Uterus (tissue), 3 donors: ENCODE measurements at regions not wholly inside any gene's neighbourhood (a gene's known extent, or its start where the extent isn't known, plus 50 kb on each side); places are given as distances from the start of the nearest gene placed in this dataset.
"Not testable (repeated sequence)": the region's sequence is repeated elsewhere in the genome, so short reads cannot be mapped to it uniquely, and the experiment has no call there.

Experiments used
- DNase-seq, 2 donors: peaks; one replicate each; pipeline ENCODE4 v3.0.0-alpha.2; 2019 to 2020
- H3K27ac ChIP-seq, 2 donors: fragments of 200-600 bp; sonication (generic); 1 replicate in 1 of 2; 2 replicates in 1 of 2; pipeline ENCODE4 v1.5.1; 2016 to 2018
- H3K27me3 ChIP-seq, 2 donors: fragments of 200-600 bp; sonication (generic); one replicate each; pipeline ENCODE4 v1.5.1; 2018 to 2019; ENCODE audit warnings: control low read depth in 1 of 2
- H3K36me3 ChIP-seq, 2 donors: fragments of 200-600 bp; sonication (generic); one replicate each; pipeline ENCODE4 v1.5.1; 2019; ENCODE audit warnings: control low read depth in 1 of 2
- H3K4me1 ChIP-seq, 2 donors: fragments of 200-600 bp; sonication (generic); one replicate each; pipeline ENCODE4 v1.5.1; 2018 to 2019; ENCODE audit warnings: control low read depth in 1 of 2
- H3K4me3 ChIP-seq, 2 donors: fragments of 200-600 bp; sonication (generic); 1 replicate in 1 of 2; 2 replicates in 1 of 2; pipeline ENCODE4 v1.5.1; 2018 to 2019; ENCODE audit warnings: mild to moderate bottlenecking in 1 of 2
- H3K9me3 ChIP-seq, 2 donors: fragments of 200-600 bp; sonication (generic); one replicate each; pipeline ENCODE4 v1.5.1; 2019; ENCODE audit warnings: control low read depth in 1 of 2
- POLR2A ChIP-seq, 2 donors: fragments of 450-650 bp; IDR thresholded peaks; one replicate each; pipeline ENCODE4 v1.6.1; 2016; ENCODE audit warnings: antibody characterized with exemption in 2 of 2, mild to moderate bottlenecking in 1 of 2, moderate library complexity in 1 of 2
- intact Hi-C: fragments of 100-400 bp; cut with DNase I; formaldehyde crosslinking; loops from one replicate; pipeline ENCODE4 v1.15.1; 2023; ENCODE audit warnings: low total_unique reads
- TF ChIP-seq, protein P1 (sequence below), 4 experiments: fragments of 200-600 bp in 2 of 4; fragments of 450-650 bp in 2 of 4; sonication (generic) in 2 of 4; IDR thresholded peaks; one replicate each; pipeline ENCODE4 v1.5.1; 2016 to 2019; ENCODE audit warnings: antibody characterized with exemption in 4 of 4, mild to moderate bottlenecking in 2 of 4, moderate library complexity in 1 of 4
- donor health status: DM: yes; HTN: yes; CAD: no.

DNA sequence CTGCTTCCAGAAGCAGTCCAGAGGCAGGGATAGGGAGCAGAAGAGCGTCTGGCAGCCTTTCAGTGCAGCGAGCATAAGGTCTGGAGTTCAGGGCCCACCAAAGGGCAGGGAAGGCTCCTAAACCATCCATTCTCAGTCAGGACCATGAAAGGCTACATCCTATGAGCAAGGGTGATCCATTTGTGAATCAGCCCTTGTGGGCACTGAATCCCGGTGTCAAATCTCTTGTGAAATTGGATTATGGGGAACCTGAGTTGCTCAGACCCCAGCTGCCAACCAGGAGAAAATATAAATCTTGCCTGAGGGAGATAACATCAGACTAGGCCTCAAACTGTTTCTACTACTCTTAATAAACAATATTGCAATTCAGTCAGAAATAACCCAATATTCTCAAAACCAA, 204.4 kb downstream of the SYK start:
- Histone ChIP-seq H3K4me1 (no peaks in the 10 kb centered on the region), H3K36me3 (no peaks in the 10 kb centered on the region), H3K4me3 (no peak overlapping the region), H3K27ac (no peak overlapping the region), H3K9me3 (no peaks in the 10 kb centered on the region), H3K27me3 (no peaks in the 10 kb centered on the region)
- TF ChIP-seq POLR2A (IDR thresholded peaks at IDR 0.05) = no peak
- TF ChIP-seq, protein P1, sequence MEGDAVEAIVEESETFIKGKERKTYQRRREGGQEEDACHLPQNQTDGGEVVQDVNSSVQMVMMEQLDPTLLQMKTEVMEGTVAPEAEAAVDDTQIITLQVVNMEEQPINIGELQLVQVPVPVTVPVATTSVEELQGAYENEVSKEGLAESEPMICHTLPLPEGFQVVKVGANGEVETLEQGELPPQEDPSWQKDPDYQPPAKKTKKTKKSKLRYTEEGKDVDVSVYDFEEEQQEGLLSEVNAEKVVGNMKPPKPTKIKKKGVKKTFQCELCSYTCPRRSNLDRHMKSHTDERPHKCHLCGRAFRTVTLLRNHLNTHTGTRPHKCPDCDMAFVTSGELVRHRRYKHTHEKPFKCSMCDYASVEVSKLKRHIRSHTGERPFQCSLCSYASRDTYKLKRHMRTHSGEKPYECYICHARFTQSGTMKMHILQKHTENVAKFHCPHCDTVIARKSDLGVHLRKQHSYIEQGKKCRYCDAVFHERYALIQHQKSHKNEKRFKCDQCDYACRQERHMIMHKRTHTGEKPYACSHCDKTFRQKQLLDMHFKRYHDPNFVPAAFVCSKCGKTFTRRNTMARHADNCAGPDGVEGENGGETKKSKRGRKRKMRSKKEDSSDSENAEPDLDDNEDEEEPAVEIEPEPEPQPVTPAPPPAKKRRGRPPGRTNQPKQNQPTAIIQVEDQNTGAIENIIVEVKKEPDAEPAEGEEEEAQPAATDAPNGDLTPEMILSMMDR (IDR thresholded peaks at IDR 0.05) = no peak
- intact Hi-C loops = no loop called here
- no peak for DNase-seq

DNA sequence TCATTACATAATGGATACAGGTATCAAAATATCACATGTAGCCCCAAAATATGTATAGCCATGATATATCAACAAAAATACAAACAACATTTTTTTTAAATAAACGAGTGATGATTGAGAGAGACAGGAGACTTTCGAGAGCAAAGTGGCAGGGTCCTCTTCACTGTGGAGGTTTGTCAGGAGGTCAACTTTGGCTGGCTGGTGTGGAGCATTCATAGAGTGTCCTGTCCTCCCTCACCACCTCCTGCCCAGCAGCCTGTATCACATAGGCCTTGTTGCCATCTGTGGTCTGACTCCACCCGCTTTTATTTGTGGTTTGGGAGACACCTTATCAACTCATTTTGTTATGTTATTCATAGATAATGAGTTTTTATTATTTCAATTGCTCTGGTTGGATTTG, 206.9 kb downstream of the SYK start:
- DNase-seq = no peak

DNA sequence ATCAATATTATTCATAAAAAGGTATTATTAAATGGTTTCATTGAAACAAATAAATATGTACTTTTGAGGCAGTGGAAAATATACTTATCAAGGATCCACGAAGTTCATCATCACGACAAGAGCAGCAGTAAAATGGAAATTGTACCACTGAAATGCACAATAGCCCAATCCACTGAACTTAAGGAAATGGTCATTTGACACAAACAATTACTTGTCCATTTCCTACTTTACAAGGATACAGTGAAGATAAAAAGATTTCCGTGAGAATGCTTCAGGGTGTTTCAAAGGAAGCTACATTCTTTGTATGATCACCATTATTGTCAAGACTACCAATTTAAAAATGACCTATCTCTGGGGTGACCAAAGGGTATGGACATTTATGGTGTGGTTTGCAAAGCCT, 210.3 kb downstream of the SYK start:
- no peaks in the 10 kb centered on the region for H3K27me3 ChIP-seq
- no peaks in the 10 kb centered on the region for H3K4me1 ChIP-seq
- intact Hi-C loops = no loop called here
- DNase-seq = no peak
- no peak overlapping the region for H3K4me3 ChIP-seq
- TF ChIP-seq, protein P1 (IDR thresholded peaks at IDR 0.05) = no peak
- TF ChIP-seq POLR2A (IDR thresholded peaks at IDR 0.05) = no peak
- H3K27ac ChIP-seq = no peak overlapping the region
- H3K9me3 ChIP-seq = peaks cover 0 to 3% of the 10 kb centered on the region in 2 donors
- no peaks in the 10 kb centered on the region for H3K36me3 ChIP-seq

More for the DNA sequence above, 206.9 kb downstream of the SYK start:
- no peaks in the 10 kb centered on the region for H3K4me1 ChIP-seq
- H3K36me3 ChIP-seq = no peaks in the 10 kb centered on the region
- H3K4me3 ChIP-seq = no peak overlapping the region
- H3K27me3 ChIP-seq = no peaks in the 10 kb centered on the region
- peaks cover 0 to 3% of the 10 kb centered on the region in 2 donors for H3K9me3 ChIP-seq
- no peak overlapping the region for H3K27ac ChIP-seq
- TF ChIP-seq, protein P1 (IDR thresholded peaks at IDR 0.05) = no peak
- TF ChIP-seq POLR2A (IDR thresholded peaks at IDR 0.05) = no peak
- intact Hi-C loops = no loop called here

DNA sequence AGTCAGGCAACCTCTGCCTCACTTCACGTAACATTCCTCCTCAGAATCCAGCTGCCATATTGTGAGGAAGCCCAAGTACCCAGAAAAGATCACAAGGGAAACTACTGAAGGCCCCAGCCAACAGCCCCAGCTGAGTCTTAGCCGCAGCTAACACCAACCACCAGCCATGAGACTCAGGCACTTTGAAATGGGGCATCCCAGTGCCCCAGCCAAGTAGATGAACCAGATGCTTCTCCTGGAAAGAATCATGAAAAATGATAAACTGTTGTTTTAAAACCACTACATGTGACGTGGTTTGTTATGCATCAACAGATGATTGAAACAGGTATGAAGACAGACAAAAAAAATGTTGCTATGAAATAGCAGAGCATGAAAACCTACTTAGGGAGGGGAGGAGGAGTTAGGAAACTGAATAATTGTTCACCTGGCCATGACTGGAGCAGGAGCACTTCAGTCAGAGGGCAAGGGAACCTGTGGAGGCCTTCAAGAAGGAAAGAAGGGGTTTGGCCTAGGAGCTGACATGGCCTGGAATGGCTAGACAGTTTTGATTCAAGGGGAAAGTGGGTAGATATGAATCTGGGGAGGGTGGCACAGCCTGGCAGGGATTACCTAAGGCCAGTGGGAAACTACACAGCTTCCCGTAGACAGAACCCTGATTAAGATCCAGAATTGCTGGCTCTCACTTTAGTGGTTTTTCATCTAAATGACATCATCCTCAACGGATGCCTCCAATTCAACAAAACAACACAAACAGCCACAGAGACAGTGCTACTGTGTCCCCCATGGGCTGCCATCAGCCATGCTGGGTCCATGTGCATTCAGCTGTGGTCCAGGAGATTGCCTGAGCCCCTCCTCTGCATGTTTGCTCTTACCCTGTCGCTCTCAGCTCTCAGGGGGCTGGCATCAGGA, 211.6 kb downstream of the SYK start:
- intact Hi-C loops = no loop called here
- no peak overlapping the region for H3K27ac ChIP-seq
- peaks cover 0 to 7% of the 10 kb centered on the region in 2 donors for H3K9me3 ChIP-seq
- H3K36me3 ChIP-seq = no peaks in the 10 kb centered on the region
- H3K4me3 ChIP-seq = no peak overlapping the region
- no peaks in the 10 kb centered on the region for H3K27me3 ChIP-seq
- no peak for DNase-seq
- H3K4me1 ChIP-seq = no peaks in the 10 kb centered on the region
- no peak for TF ChIP-seq POLR2A (IDR thresholded peaks at IDR 0.05)

DNA sequence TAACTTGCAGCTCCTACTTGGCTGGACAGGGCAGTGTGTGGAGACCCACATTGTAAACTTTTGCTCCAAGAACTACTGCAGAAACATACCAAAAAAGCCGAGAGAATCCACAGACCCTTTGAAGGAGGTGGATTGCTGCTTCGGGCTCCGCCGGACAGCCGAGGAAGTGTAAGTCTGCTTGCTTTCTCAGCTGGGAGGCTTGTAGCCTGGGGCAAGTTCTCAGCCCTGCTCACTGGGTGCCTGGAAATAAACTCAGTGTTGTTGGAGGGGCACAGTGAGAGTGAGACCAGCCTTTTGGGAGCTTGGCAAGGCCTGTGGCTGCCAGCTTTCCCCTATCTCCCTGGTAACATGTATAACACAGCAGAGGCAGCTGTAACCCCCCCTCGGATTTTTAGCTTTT, 215.6 kb downstream of the SYK start:
- Histone ChIP-seq H3K4me3 (no peak overlapping the region), H3K4me1 (no peaks in the 10 kb centered on the region), H3K36me3 (no peaks in the 10 kb centered on the region), H3K9me3 (peaks cover 0 to 8% of the 10 kb centered on the region in 2 donors), H3K27ac (no peak overlapping the region), H3K27me3 (no peaks in the 10 kb centered on the region)
- DNase-seq = no peak
- intact Hi-C loops = no loop called here
- TF ChIP-seq, protein P1 (IDR thresholded peaks at IDR 0.05) = no peak
- TF ChIP-seq POLR2A (IDR thresholded peaks at IDR 0.05) = no peak

DNA sequence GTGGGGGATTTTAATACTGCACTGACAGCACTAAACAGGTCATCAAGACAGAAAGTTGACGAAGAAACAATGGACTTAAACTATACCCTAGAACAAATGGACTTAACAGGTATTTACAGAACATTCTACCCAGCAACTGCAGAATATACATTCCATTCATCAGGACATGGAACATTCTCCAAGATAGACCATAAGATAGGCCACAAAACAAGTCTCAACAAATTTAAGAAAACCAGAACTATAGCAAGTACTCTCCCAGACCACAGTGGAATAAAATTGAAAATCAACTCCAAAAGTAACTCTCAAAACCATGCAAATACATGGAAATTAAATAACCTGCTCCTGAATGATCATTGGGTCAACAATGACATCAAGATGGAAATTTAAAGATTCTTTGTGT, 218.3 kb downstream of the SYK start:
- intact Hi-C loops, H3K36me3 ChIP-seq, DNase-seq, H3K4me3 ChIP-seq, H3K27ac ChIP-seq, H3K4me1 ChIP-seq, H3K27me3 ChIP-seq, H3K9me3 ChIP-seq: not testable (repeated sequence)

DNA sequence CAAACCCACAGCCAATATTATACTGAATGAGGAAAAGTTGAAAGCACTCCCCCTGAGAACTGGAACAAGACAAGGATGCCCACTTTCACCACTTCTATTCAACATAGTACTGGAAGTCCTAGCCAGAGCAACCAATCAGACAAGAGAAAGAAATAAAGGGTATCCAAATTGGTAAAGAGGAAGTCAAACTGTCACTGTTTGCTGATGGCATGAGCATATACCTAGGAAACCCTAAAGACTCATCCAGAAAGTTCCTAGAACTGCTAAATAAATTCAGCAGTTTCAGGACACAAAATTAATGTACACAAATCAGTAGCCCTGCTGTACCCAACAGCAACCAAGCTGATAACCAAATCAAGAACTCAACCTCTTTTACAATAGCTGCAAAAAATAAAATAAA, 220.0 kb downstream of the SYK start:
- H3K27ac ChIP-seq, intact Hi-C loops, H3K27me3 ChIP-seq, H3K36me3 ChIP-seq, DNase-seq, H3K4me3 ChIP-seq, H3K9me3 ChIP-seq, H3K4me1 ChIP-seq: not testable (repeated sequence)
